ENCODE measurements at regions not wholly inside any gene's neighbourhood (a gene's known extent, or its start where the extent isn't known, plus 50 kb on each side); places are given as distances from the start of the nearest gene placed in this dataset.

GRCh38 chr2:236887953-236888793 lies 197.5 kb upstream of the COPS8 start:
- no peak for DNase-seq
- intact Hi-C loops (cut with DNase I) = no loop called here

GRCh38 chr2:236888794-236889780 lies 196.6 kb upstream of the COPS8 start:
- DNase-seq = no peak
- intact Hi-C loops (cut with DNase I) = no loop called here

GRCh38 chr2:236889791-236890704 lies 195.6 kb upstream of the COPS8 start:
- DNase-seq = no peak
- intact Hi-C loops (cut with DNase I) = no loop called here

- intact Hi-C loops (cut with DNase I) = no loop called here
- DNase-seq = no peak
Measured at GRCh38 chr2:236892721-236893120, 193.0 kb upstream of the COPS8 start.

- intact Hi-C loops (cut with DNase I) = no loop called here
- DNase-seq = no peak
Measured at GRCh38 chr2:236894791-236895190, 190.9 kb upstream of the COPS8 start.

- intact Hi-C loops (cut with DNase I) = no loop called here
- no peak for DNase-seq
Measured at GRCh38 chr2:236895497-236895896, 190.2 kb upstream of the COPS8 start.

GRCh38 chr2:236896688-236897087 lies 189.0 kb upstream of the COPS8 start:
- no peak for DNase-seq
- intact Hi-C loops (cut with DNase I) = no loop called here

GRCh38 chr2:236899146-236899545 lies 186.5 kb upstream of the COPS8 start:
- intact Hi-C loops (cut with DNase I) = no loop called here

GRCh38 chr2:236899950-236900640 lies 185.6 kb upstream of the COPS8 start:
- intact Hi-C loops (cut with DNase I) = no loop called here
- no peak for DNase-seq

More at GRCh38 chr2:236899146-236899545, 186.5 kb upstream of the COPS8 start:
- no peak for DNase-seq

GRCh38 chr2:236901956-236902355 lies 183.7 kb upstream of the COPS8 start:
- DNase-seq = no peak
- intact Hi-C loops (cut with DNase I) = no loop called here

GRCh38 chr2:236903978-236904377 lies 181.7 kb upstream of the COPS8 start:
- intact Hi-C loops (cut with DNase I) = no loop called here
- peak in 1 of 42 donors; percentile 14 for DNase-seq

- intact Hi-C loops (cut with DNase I) = no loop called here
- DNase-seq = peak in 4 of 42 donors; percentile 41 to 47 (median 44)
Measured at GRCh38 chr2:236904389-236905263, 181.1 kb upstream of the COPS8 start.

GRCh38 chr2:236905976-236906375 lies 179.7 kb upstream of the COPS8 start:
- intact Hi-C loops (cut with DNase I) = no loop called here
- DNase-seq = no peak

GRCh38 chr2:236908439-236909192 lies 177.1 kb upstream of the COPS8 start:
- intact Hi-C loops (cut with DNase I) = no loop called here

GRCh38 chr2:236909193-236909504 lies 176.5 kb upstream of the COPS8 start:
- intact Hi-C loops (cut with DNase I) = no loop called here
- DNase-seq = peak in 7 of 42 donors; percentile 10 to 53 (median 29)

More at GRCh38 chr2:236908439-236909192, 177.1 kb upstream of the COPS8 start:
- peak in 21 of 42 donors; percentile 28 to 79 (median 50) for DNase-seq

GRCh38 chr2:236909802-236910201 lies 175.9 kb upstream of the COPS8 start:
- intact Hi-C loops (cut with DNase I) = no loop called here
- peak in 1 of 42 donors; percentile 13 for DNase-seq
